Coronary artery (tissue), 2 donors: ENCODE measurements at regions not wholly inside any gene's neighbourhood (a gene's known extent, or its start where the extent isn't known, plus 50 kb on each side); places are given as distances from the start of the nearest gene placed in this dataset.
A peak's percentile ranks its signal among the peaks of the same experiment; 100 is the strongest.

Experiments
- DNase-seq: peaks from one replicate; pipeline ENCODE4 v3.0.0-alpha.2; 2017; ENCODE audit warnings: low spot score
- H3K27ac ChIP-seq, 2 donors: fragments of 200-600 bp; sonication (generic); one replicate each; pipeline ENCODE4 v1.5.1; 2016 to 2019
- H3K4me3 ChIP-seq: fragments of 200-600 bp; sonication (generic); 2 replicates; pipeline ENCODE4 v1.5.1; 2016; ENCODE audit warnings: mild to moderate bottlenecking, moderate library complexity
- TF ChIP-seq, protein P1 (sequence below): fragments of 200-600 bp; sonication (generic); IDR thresholded peaks from one replicate; pipeline ENCODE4 v1.5.1; 2019; ENCODE audit warnings: antibody characterized with exemption

DNA sequence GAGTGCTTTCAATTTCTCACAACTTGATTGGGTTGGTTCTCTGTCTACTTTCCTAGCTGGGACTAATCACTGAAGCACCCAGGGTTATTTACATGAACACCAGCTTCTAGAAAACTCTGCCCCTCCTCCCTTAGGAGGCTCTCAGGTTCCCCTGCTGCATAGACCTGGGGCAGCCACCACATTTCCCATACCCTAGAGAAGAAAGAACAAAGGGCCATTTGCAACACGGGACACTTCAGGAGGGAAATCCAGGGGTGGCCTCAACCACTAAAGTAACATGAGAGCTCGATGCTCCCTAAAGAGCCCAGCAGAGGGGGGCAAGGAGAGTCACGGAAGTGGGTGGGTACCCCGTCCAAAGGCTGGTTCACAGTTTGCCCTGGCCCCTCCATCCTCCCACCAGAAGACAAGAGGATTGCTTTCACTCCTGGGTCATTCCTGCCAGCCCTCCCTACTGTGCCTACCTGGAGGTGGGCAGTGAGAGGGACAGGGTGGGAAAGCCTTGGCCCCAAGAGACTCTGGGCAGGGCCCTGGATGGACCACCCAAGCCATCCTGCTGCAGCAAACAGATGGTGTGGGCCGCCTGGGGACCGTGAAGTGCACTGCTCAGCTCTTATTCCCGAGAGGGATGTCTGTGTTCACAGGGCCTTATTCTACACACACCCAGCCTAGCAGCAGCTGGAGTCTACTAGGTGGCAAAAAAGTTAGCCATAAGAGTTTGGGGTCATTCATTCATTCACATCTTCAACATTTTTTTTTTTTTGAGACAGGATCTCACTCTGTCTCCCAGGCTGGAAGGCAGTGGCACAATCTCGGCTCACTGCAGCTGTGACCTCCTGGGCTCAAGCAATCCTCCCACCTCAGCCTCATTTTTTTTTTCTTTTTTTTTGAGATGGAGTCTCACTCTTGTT lies 392.1 kb downstream of the SOX9 start:
- TF ChIP-seq, protein P1, sequence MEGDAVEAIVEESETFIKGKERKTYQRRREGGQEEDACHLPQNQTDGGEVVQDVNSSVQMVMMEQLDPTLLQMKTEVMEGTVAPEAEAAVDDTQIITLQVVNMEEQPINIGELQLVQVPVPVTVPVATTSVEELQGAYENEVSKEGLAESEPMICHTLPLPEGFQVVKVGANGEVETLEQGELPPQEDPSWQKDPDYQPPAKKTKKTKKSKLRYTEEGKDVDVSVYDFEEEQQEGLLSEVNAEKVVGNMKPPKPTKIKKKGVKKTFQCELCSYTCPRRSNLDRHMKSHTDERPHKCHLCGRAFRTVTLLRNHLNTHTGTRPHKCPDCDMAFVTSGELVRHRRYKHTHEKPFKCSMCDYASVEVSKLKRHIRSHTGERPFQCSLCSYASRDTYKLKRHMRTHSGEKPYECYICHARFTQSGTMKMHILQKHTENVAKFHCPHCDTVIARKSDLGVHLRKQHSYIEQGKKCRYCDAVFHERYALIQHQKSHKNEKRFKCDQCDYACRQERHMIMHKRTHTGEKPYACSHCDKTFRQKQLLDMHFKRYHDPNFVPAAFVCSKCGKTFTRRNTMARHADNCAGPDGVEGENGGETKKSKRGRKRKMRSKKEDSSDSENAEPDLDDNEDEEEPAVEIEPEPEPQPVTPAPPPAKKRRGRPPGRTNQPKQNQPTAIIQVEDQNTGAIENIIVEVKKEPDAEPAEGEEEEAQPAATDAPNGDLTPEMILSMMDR = no peak
- H3K4me3 ChIP-seq = no peak overlapping the region
- no peak overlapping the region for H3K27ac ChIP-seq
- DNase-seq = no peak

DNA sequence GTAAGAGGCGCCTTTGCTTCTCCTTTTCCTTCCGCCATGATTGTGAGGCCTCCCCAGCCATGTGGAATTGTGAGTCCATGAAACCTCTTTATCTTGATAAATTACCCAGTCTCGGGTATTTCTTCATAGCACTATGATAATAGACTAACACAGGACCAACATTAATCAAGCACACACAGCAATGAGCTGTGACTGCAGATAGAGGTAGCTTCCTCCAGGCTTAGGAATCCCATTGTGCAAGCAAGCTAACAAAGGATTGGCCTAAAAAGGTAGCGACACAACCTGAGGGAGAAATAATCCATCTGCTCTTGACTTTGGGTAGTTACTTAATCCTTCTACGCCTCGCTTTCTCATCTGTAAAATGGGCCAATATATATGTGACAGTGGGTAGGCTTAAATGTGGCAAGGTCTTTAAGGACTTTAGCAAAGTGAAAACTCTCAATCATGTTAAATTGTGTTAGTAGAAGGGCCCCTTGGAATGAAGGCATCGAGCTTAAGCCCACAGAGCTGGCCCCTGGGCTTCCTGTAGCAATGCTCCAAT lies 393.6 kb downstream of the SOX9 start:
- Histone ChIP-seq H3K4me3 (no peak overlapping the region), H3K27ac (no peak overlapping the region)
- TF ChIP-seq, protein P1 = no peak
- no peak for DNase-seq

DNA sequence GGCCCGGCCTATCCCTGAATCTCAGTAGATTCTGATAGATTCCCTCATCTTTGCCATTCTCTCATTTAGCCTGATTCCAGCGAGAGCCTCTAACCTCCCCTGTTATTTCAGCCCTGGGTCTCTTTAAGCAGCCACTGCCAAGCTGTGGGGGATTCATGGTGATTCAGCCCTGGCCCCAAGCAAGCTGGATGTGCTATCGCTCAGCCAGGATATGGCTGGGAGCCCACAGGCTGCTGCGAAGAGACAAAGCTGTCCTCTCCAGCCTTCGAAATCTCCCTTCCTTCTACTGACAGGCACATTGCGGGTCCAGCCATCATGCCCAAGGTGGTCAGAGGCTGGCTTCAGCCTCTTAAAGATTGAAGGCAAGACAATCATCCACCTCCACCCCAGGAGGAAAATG lies 394.1 kb downstream of the SOX9 start:
- Histone ChIP-seq H3K4me3 (peak overlapping the region; percentile 1), H3K27ac (no peak overlapping the region)
- TF ChIP-seq, protein P1 = no peak
- DNase-seq = no peak

DNA sequence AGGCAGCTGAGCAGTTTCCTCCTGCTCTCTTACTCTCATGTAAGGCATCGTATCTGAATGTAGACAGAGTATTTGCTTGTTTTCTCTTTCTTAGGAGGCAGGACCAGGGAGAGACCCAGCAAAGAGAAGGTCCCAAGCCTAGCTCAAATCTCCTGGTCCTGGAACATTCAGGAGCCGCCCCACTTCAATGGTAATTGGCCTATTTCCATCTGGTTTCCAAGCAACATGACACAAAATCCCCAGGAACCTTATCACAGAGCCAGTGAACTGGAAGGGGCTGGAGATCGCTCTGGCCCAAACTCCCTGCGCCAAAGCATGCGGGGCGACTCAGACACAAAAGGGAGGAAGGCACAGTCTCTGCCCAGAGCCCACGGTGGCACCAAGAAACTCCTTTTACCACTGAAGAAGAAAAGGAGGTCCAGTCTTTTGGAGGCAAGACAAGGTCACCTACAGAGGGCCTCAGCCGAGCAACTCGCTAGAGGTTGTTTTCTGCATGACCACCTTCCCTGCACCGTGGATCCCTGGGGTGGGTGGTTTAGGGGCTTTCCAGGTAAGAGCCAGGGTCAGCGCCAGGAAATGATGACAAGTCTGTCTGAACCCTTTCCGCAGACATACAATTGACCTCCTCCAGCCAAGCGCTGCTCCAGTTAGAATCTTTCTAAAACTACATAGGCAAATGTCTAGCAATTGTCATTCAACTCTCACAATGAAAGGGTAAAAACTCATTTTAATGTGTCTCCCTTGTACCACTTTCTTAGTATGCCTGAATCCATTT lies 394.7 kb downstream of the SOX9 start:
- TF ChIP-seq, protein P1 = no peak
- H3K4me3 ChIP-seq = peak overlapping the region; percentile 1
- no peak overlapping the region for H3K27ac ChIP-seq
- no peak for DNase-seq

DNA sequence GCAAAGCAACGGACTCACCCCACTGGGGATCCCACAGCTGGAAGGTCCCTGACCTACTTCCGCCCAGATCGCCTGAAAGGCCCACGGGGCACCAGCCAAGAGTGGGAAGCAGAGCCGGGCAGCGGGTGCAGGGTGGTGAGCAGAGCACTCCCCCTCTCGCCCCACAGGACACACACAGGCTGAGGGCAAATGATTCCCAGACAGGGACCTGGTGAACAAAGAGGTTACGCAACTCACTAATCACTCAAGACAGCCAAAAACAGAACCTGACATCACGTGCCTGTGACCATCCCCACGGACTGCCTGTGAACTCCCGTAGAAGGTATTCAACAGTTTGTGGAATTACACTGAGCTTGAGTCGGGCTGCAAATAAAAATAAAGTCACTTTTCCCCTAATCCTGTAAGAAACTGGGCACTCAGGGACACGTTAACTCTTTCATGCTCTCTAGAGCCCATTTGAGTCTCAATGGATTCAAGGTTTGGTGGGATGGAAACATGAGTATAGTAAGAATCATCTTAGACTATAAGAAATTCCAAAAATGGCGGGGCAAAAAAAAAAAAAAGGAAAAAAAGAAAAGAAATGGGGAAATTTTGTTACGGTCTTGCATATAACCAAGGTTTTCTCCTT lies 396.1 kb downstream of the SOX9 start:
- Histone ChIP-seq H3K4me3 (no peak overlapping the region), H3K27ac (no peak overlapping the region)
- no peak for DNase-seq
- TF ChIP-seq, protein P1 = no peak

DNA sequence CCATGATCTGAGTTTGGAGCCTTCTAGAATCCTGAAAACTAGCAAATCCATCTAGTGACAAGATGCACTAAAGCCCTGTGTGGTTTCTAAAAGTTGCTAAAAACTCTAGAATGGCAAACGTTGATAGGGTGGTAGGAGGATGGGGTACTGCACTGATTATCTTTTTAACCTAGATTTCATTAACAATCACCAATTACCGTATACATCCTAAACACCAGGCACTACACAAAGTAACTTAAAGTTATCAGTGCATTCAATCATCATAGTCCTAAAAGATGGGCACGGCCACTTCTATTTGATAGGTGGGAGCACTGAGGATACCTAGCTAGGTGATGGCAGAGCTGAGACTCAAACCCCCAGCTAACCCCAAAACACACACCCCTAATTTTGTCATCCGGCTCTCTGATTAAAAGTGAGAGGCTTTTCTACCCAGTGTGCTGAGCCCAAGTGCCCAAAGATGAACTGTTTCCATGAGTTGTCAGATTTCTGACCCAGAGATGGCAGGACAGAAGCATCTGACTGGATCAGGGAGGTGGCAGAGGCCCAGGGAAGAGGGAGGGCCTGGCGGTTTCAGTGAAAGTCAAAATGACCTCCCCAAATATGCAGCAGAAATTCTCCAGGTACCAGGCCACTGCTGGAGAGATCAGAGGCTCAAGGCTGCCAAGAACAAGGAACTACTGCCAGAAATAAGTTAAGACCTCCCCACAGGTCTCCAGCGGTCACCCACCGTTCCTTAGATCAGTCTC lies 396.8 kb downstream of the SOX9 start:
- TF ChIP-seq, protein P1 = no peak
- H3K4me3 ChIP-seq = no peak overlapping the region
- no peak overlapping the region for H3K27ac ChIP-seq
- DNase-seq = no peak
